Retinal pigment epithelial cell (primary cell): ENCODE measurements at regions not wholly inside any gene's neighbourhood (a gene's known extent, or its start where the extent isn't known, plus 50 kb on each side); places are given as distances from the start of the nearest gene placed in this dataset.

Experiments used
- DNase-seq: peaks from one replicate; pipeline ENCODE4 v3.0.0-alpha.2; 2010; ENCODE audit warnings: low read depth
- H3K4me3 ChIP-seq: 2 replicates; pipeline ENCODE4 v1.5.1; 2011; ENCODE audit warnings: mild to moderate bottlenecking, low read length, control low read depth, moderate library complexity
- TF ChIP-seq, protein P1 (sequence below): conservative IDR thresholded peaks from 2 replicates; pipeline ENCODE4 v1.5.1; 2011; ENCODE audit warnings: low read depth, low read length, control low read depth, inconsistent platforms

DNA sequence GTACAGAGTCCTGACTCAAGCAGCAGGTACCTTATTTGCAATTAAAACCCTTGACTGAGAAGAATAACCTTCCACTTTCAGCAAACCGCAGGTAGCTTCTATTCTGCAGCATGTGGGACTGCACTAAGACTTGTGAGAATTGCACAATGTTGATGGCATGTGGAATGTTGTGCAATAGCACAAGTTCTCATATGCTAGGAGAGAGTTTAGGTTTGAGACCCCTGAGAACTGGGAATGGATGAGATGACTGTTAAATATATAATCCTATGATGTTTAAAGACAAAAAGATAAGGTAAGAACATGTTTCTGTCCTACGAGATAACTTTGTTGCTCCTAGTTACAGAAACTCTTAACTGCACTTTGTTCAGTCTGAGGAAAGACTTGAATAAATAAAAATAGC is 194.6 kb downstream of the OTOR start:
- TF ChIP-seq, protein P1, sequence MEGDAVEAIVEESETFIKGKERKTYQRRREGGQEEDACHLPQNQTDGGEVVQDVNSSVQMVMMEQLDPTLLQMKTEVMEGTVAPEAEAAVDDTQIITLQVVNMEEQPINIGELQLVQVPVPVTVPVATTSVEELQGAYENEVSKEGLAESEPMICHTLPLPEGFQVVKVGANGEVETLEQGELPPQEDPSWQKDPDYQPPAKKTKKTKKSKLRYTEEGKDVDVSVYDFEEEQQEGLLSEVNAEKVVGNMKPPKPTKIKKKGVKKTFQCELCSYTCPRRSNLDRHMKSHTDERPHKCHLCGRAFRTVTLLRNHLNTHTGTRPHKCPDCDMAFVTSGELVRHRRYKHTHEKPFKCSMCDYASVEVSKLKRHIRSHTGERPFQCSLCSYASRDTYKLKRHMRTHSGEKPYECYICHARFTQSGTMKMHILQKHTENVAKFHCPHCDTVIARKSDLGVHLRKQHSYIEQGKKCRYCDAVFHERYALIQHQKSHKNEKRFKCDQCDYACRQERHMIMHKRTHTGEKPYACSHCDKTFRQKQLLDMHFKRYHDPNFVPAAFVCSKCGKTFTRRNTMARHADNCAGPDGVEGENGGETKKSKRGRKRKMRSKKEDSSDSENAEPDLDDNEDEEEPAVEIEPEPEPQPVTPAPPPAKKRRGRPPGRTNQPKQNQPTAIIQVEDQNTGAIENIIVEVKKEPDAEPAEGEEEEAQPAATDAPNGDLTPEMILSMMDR = no peak
- DNase-seq = no peak
- no peak overlapping the region for H3K4me3 ChIP-seq

DNA sequence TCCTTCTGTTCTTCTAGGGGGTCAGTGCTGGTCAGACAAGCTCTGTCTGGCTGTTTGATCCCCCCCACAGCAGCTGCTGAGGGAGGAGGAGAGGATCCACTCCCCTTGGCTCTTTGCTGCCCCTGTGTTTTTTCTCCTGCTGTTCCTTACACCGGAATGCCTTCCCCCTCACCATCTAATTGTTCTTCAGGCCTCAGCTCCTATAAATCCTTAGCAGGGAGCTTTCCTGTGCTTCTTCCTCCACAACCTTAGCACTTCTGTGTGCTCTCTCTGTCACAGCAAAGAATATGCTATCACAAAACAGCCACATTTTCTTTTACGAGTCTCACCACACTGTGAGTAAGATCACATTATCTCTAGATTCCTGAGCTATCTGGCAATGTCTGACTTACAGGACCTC is 196.6 kb downstream of the OTOR start:
- TF ChIP-seq, protein P1 = no peak
- H3K4me3 ChIP-seq = no peak overlapping the region
- DNase-seq = no peak

DNA sequence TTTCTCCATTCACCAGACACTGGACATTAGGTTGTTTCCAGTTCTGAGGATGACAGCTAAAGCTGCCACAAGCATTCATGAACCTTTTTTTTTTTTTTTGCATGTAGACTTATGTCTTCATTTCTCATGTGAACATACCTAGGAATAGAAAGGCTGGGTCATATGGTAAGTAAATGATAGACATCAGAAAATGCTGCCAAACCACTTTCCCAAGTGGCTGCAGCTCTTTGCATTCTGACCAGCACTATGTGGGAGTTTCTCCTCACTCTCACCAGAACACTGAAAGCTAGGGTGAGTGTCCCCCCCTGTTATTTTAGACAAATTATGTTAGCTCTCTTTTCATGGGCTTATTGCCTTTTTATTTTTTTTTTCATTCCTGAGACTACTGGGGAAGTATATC is 197.5 kb downstream of the OTOR start:
- DNase-seq = no peak
- H3K4me3 ChIP-seq = no peak overlapping the region
- TF ChIP-seq, protein P1 = no peak

DNA sequence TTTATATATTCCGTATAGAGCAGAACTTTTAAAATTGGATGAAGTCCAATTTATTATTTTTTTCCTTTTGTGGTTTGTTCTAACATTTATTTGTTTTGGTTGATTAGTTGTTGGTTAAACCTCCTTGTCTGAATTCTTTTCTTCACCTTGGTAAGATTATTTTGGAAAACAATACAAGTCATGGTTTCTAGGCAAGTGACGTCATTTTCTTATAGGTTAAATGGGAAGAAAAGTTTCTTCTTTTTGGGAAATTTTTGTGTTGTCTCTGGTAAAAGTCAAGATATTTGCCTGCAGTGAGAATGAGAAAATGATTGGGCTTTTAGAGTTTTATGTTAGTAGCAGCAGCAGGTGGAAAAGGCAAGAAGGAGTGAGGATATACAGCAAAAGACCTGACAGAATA is 197.9 kb downstream of the OTOR start:
- TF ChIP-seq, protein P1 = no peak
- no peak for DNase-seq

DNA sequence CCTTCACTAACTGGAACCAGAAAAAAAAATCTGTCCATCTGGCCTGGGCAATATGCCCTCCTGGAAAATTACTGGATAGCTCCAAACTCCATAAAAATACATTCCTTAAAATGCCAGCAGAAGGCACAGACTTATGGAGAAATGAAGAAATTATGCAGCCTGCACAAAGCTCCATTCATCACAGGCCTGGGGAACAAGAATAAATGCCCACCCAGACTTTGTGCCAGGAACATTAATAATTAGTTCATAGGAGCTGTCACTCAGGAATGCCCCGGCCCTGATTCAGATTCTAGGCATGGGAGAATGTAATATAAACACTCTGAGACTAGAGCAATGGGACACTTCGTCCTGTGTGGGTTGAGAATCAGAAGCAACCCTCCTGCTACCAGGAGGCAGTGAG is 199.3 kb downstream of the OTOR start:
- no peak for DNase-seq
- TF ChIP-seq, protein P1 = no peak
- no peak overlapping the region for H3K4me3 ChIP-seq

More for the DNA sequence above, 197.9 kb downstream of the OTOR start:
- H3K4me3 ChIP-seq = no peak overlapping the region

DNA sequence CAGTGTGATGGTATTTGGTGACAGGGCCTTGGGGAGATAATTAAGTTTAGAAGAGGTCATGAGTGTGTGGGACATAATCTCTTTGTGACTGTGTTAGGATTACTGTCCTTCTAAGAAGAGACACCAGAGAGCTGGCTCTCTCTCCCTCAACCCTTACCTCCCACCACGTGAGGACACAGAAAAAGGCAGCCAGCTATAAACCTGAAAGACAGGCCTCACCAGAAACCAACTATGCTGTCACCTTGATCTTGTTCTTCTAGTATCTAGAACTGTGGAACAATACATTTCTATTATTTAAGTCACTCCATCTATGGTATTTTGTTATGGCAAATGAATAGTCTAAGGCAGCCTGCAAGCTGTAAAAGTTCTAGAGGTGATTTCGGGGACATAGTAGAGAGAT is 203.7 kb downstream of the OTOR start:
- DNase-seq = no peak
- no peak overlapping the region for H3K4me3 ChIP-seq
- TF ChIP-seq, protein P1 = no peak

DNA sequence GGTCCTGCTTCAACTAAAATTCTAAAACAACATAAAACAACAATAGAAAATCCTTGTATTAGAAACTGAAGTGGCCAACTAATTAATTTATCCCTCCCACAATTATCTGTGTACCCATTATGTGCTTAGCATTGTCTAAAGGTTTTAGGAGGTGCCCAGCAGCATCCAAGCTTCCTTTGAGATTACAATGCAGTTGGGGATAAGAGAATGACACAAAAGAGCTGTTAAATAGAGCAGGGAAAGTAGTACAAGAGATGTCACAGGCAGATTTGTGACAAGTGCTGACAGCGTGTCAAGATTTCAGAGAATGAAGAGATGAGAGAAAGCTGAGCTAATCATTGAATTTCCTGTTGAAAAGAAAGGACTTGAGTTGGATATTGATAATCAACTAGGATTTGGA is 204.8 kb downstream of the OTOR start:
- TF ChIP-seq, protein P1 = no peak
- DNase-seq = no peak
- no peak overlapping the region for H3K4me3 ChIP-seq
